Breast epithelium (tissue), 3 donors: ENCODE measurements at regions not wholly inside any gene's neighbourhood (a gene's known extent, or its start where the extent isn't known, plus 50 kb on each side); places are given as distances from the start of the nearest gene placed in this dataset.

Experiments
- POLR2AphosphoS5 ChIP-seq, 3 donors: sonication (generic); formaldehyde crosslinking; IDR thresholded peaks; one replicate each; pipeline ENCODE4 v1.6.1; 2017; ENCODE audit warnings: antibody characterized with exemption in 3 of 3
- TF ChIP-seq, protein P1 (sequence below), 3 donors: fragments of 450-650 bp; IDR thresholded peaks; one replicate each; pipeline ENCODE4 v1.5.1; 2016 to 2017; ENCODE audit warnings: antibody characterized with exemption in 3 of 3, mild to moderate bottlenecking in 3 of 3, moderate library complexity in 3 of 3

DNA sequence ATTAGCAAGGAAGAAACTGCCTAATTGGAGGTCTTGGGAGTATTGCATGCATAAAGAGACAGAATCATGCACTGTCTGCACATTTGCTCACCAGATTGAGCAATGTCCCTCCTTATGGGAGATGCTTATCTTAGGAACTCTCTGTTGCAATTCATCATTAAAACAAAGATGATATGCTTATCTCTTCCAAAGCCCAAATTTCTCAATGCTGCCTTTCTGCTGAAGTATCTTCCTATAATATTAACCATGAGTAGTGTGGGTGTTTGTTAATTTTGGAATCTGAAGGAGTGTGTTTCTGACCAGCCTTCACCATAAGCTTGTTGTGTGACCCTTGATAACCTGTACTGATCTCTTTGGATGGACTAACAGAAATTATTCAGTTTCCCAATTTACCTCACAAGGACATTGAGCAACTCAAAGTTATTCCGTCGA is 1257.6 kb upstream of the FLRT2 start:
- TF ChIP-seq, protein P1, sequence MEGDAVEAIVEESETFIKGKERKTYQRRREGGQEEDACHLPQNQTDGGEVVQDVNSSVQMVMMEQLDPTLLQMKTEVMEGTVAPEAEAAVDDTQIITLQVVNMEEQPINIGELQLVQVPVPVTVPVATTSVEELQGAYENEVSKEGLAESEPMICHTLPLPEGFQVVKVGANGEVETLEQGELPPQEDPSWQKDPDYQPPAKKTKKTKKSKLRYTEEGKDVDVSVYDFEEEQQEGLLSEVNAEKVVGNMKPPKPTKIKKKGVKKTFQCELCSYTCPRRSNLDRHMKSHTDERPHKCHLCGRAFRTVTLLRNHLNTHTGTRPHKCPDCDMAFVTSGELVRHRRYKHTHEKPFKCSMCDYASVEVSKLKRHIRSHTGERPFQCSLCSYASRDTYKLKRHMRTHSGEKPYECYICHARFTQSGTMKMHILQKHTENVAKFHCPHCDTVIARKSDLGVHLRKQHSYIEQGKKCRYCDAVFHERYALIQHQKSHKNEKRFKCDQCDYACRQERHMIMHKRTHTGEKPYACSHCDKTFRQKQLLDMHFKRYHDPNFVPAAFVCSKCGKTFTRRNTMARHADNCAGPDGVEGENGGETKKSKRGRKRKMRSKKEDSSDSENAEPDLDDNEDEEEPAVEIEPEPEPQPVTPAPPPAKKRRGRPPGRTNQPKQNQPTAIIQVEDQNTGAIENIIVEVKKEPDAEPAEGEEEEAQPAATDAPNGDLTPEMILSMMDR (IDR thresholded peaks at IDR 0.05), result no peak
- no peak for TF ChIP-seq POLR2AphosphoS5 (IDR thresholded peaks at IDR 0.05)
